ENCODE measurements at regions not wholly inside any gene's neighbourhood (a gene's known extent, or its start where the extent isn't known, plus 50 kb on each side); places are given as distances from the start of the nearest gene placed in this dataset.

DNA sequence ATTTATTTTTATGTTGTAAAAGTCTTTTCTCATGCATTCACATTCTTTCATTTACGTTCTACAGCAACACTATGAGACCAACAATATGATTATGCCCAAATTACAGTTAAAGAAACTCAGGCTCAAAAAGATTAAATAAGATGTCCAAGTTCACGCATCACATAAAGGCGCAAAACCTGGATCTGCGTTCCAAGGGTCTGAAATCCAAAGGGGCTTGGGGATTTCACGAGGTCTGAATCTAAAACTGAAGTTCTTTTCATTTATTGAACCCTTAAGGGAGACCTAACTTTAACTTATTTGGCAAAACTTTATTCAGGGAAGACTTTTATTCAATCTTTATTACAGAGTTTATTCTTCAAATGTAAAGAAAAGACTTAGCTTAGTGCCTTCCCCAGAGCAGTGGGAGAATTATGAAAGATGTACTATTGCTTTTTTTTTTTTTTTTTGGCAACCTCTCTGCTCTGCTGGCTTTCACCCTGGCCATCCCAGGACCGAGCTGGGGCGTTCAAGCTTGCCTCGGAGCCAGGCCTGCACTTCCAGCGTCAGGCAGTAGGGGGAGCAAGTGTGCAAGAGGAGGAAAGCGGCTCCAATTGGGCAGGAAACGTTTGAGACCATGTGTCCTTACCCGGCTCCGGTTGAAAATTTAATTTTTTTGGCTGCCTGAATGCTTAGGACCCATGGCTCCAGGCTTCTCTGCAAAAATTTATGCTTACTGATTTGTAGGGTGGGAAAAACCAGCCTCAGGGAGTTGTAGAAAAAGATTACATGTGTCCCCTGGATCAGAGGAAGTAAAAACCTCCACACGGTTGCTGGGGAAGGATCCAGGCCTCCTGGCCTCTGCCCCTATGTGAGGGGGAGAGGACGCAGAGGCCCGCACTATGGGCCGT lies 344.3 kb upstream of the KLF3 start (continued):
- TF ChIP-seq SMARCA4 (IDR thresholded peaks at IDR 0.05): peak; percentile 47; the same call in 1 of the 2 replicates
- TF ChIP-seq, protein P1, sequence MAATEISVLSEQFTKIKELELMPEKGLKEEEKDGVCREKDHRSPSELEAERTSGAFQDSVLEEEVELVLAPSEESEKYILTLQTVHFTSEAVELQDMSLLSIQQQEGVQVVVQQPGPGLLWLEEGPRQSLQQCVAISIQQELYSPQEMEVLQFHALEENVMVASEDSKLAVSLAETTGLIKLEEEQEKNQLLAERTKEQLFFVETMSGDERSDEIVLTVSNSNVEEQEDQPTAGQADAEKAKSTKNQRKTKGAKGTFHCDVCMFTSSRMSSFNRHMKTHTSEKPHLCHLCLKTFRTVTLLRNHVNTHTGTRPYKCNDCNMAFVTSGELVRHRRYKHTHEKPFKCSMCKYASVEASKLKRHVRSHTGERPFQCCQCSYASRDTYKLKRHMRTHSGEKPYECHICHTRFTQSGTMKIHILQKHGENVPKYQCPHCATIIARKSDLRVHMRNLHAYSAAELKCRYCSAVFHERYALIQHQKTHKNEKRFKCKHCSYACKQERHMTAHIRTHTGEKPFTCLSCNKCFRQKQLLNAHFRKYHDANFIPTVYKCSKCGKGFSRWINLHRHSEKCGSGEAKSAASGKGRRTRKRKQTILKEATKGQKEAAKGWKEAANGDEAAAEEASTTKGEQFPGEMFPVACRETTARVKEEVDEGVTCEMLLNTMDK (IDR thresholded peaks at IDR 0.05; ENCODE audit: borderline replicate concordance, insufficient read depth, low read depth, low read length, poor library complexity, severe bottlenecking): no peak
- TF ChIP-seq, protein P2, sequence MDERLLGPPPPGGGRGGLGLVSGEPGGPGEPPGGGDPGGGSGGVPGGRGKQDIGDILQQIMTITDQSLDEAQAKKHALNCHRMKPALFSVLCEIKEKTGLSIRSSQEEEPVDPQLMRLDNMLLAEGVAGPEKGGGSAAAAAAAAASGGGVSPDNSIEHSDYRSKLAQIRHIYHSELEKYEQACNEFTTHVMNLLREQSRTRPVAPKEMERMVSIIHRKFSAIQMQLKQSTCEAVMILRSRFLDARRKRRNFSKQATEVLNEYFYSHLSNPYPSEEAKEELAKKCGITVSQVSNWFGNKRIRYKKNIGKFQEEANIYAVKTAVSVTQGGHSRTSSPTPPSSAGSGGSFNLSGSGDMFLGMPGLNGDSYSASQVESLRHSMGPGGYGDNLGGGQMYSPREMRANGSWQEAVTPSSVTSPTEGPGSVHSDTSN (CRISPR knock-in tag; IDR thresholded peaks at IDR 0.05; ENCODE audit: low read depth): no peak
- TF ChIP-seq, protein P2 (tag; conservative IDR thresholded peaks at IDR 0.05; ENCODE audit: low read depth): 0 out of 2 replicates have a peak, but pooled peaks have one; percentile 11
- TF ChIP-seq, protein P3, sequence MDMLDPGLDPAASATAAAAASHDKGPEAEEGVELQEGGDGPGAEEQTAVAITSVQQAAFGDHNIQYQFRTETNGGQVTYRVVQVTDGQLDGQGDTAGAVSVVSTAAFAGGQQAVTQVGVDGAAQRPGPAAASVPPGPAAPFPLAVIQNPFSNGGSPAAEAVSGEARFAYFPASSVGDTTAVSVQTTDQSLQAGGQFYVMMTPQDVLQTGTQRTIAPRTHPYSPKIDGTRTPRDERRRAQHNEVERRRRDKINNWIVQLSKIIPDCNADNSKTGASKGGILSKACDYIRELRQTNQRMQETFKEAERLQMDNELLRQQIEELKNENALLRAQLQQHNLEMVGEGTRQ (CRISPR knock-in tag; IDR thresholded peaks at IDR 0.05): no peak
- TF ChIP-seq, protein P4, sequence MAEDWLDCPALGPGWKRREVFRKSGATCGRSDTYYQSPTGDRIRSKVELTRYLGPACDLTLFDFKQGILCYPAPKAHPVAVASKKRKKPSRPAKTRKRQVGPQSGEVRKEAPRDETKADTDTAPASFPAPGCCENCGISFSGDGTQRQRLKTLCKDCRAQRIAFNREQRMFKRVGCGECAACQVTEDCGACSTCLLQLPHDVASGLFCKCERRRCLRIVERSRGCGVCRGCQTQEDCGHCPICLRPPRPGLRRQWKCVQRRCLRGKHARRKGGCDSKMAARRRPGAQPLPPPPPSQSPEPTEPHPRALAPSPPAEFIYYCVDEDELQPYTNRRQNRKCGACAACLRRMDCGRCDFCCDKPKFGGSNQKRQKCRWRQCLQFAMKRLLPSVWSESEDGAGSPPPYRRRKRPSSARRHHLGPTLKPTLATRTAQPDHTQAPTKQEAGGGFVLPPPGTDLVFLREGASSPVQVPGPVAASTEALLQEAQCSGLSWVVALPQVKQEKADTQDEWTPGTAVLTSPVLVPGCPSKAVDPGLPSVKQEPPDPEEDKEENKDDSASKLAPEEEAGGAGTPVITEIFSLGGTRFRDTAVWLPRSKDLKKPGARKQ (CRISPR knock-in tag; IDR thresholded peaks at IDR 0.05): no peak
- no peak for TF ChIP-seq MTA1 (IDR thresholded peaks at IDR 0.05; ENCODE audit: borderline replicate concordance)
- TF ChIP-seq ZNF589 (CRISPR knock-in tag; IDR thresholded peaks at IDR 0.05; ENCODE audit: low read depth): no peak
- TF ChIP-seq CXXC5 (CRISPR knock-in tag; IDR thresholded peaks at IDR 0.05): peak; percentile 33; the same call in 1 of the 2 replicates
- no peak for TF ChIP-seq DNMT1 (IDR thresholded peaks at IDR 0.05)
- peak; percentile 19; the same call in 1 of the 2 replicates for TF ChIP-seq SMARCE1 (IDR thresholded peaks at IDR 0.05)
- TF ChIP-seq XRCC5 (IDR thresholded peaks at IDR 0.05; ENCODE audit: low read depth, low read length): peak; percentile 76
- TF ChIP-seq ZNF274 (IDR thresholded peaks at IDR 0.05; ENCODE audit: borderline replicate concordance, low read depth, low read length): no peak
- TF ChIP-seq, protein P5, sequence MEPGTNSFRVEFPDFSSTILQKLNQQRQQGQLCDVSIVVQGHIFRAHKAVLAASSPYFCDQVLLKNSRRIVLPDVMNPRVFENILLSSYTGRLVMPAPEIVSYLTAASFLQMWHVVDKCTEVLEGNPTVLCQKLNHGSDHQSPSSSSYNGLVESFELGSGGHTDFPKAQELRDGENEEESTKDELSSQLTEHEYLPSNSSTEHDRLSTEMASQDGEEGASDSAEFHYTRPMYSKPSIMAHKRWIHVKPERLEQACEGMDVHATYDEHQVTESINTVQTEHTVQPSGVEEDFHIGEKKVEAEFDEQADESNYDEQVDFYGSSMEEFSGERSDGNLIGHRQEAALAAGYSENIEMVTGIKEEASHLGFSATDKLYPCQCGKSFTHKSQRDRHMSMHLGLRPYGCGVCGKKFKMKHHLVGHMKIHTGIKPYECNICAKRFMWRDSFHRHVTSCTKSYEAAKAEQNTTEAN (CRISPR knock-in tag; IDR thresholded peaks at IDR 0.05): no peak
- peak; percentile 87 for TF ChIP-seq CC2D1A (IDR thresholded peaks at IDR 0.05)
- TF ChIP-seq ZNF165 (CRISPR knock-in tag; IDR thresholded peaks at IDR 0.05; ENCODE audit: borderline replicate concordance): no peak
- no peak for TF ChIP-seq HDGF (IDR thresholded peaks at IDR 0.05)
- TF ChIP-seq HDAC1 (IDR thresholded peaks at IDR 0.05): no peak
- no peak for TF ChIP-seq HMG20B (CRISPR knock-in tag; IDR thresholded peaks at IDR 0.05)

All from K562 (cell line).